Calu3 (cell line): ENCODE measurements at regions not wholly inside any gene's neighbourhood (a gene's known extent, or its start where the extent isn't known, plus 50 kb on each side); places are given as distances from the start of the nearest gene placed in this dataset.

Experiments used
- BruUV-seq: library from RNA; stranded (reverse); fragments of 400-500 nt; replicated peaks from 2 replicates; lab custom pipeline; 2021; lab: Mats Ljungman, UMichigan
- CTCF ChIA-PET: fragments of 300-600 bp; sonication (Branson Sonifier 250); formaldehyde crosslinking; loops from one replicate; lab custom pipeline; 2022; ENCODE audit warnings: antibody characterized with exemption; lab: Charles Lee
- DNase-seq: peaks from one replicate; pipeline ENCODE4 v3.0.0; 2022
- H3K27ac Mint-ChIP-seq: one replicate; pipeline ENCODE4 v1.8.0; 2022; ENCODE audit warnings: mixed read lengths; ENCODE audit not compliant: unreplicated experiment
- H3K27me3 Mint-ChIP-seq: one replicate; pipeline ENCODE4 v1.8.0; 2022; ENCODE audit warnings: mixed read lengths; ENCODE audit not compliant: unreplicated experiment
- H3K36me3 Mint-ChIP-seq: one replicate; pipeline ENCODE4 v1.8.0; 2022; ENCODE audit warnings: mild to moderate bottlenecking, moderate library complexity, mixed read lengths; ENCODE audit not compliant: insufficient read depth, unreplicated experiment
- H3K4me1 Mint-ChIP-seq: one replicate; pipeline ENCODE4 v1.8.0; 2022; ENCODE audit warnings: mild to moderate bottlenecking, low read depth, mixed read lengths; ENCODE audit not compliant: unreplicated experiment
- H3K4me3 Mint-ChIP-seq: one replicate; pipeline ENCODE4 v1.8.0; 2022; ENCODE audit warnings: mild to moderate bottlenecking, low read depth, moderate library complexity, mixed read lengths; ENCODE audit not compliant: unreplicated experiment
- H3K9me3 Mint-ChIP-seq: one replicate; pipeline ENCODE4 v1.8.0; 2022; ENCODE audit warnings: low read depth, mixed read lengths; ENCODE audit not compliant: unreplicated experiment
- intact Hi-C: fragments of 100-400 bp; cut with micrococcal nuclease; formaldehyde crosslinking; loops from one replicate; pipeline ENCODE4 v1.10.0; 2022; ENCODE audit not compliant: unreplicated experiment
- TF ChIP-seq, protein P1 (sequence below): fragments of 200-600 bp; IDR thresholded peaks from one replicate; pipeline ENCODE4 v1.8.0; 2022; ENCODE audit warnings: antibody characterized with exemption; ENCODE audit not compliant: unreplicated experiment

DNA sequence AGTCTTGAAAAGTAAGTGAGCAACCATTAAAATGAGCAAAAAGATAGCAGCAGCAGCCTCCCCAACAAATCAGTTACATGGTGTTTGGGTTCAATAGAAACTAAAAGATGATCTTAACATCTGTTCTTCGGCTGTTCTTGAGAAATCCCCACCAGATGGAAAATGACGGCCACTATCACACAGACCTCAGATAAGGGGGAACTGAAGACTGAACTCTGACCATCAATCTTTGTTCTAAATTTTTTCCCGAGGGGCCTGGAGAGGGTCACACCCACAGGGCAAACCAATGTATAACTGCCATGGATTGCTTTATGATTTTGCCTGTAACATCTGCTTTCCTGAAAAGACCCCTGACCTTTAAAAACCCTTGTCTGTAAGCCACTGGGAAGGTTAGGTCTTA, 624.8 kb upstream of the KIRREL3 start:
- no peak overlapping the region for H3K27ac Mint-ChIP-seq
- no peaks in the 10 kb centered on the region for H3K27me3 Mint-ChIP-seq
- H3K9me3 Mint-ChIP-seq = peaks cover 13% of the 10 kb centered on the region
- BruUV-seq = no TSS peak
- no peaks in the 10 kb centered on the region for H3K36me3 Mint-ChIP-seq
- intact Hi-C loops = no loop called here
- DNase-seq = no peak
- H3K4me3 Mint-ChIP-seq = no peak overlapping the region
- CTCF ChIA-PET = interaction anchor here (0.6 kb wide), 1 partner anchor 414 kb away, joined by 3 read pairs; no protein-coding TSS in a partner anchor
- TF ChIP-seq, protein P1, sequence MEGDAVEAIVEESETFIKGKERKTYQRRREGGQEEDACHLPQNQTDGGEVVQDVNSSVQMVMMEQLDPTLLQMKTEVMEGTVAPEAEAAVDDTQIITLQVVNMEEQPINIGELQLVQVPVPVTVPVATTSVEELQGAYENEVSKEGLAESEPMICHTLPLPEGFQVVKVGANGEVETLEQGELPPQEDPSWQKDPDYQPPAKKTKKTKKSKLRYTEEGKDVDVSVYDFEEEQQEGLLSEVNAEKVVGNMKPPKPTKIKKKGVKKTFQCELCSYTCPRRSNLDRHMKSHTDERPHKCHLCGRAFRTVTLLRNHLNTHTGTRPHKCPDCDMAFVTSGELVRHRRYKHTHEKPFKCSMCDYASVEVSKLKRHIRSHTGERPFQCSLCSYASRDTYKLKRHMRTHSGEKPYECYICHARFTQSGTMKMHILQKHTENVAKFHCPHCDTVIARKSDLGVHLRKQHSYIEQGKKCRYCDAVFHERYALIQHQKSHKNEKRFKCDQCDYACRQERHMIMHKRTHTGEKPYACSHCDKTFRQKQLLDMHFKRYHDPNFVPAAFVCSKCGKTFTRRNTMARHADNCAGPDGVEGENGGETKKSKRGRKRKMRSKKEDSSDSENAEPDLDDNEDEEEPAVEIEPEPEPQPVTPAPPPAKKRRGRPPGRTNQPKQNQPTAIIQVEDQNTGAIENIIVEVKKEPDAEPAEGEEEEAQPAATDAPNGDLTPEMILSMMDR = no peak
- H3K4me1 Mint-ChIP-seq = no peaks in the 10 kb centered on the region

DNA sequence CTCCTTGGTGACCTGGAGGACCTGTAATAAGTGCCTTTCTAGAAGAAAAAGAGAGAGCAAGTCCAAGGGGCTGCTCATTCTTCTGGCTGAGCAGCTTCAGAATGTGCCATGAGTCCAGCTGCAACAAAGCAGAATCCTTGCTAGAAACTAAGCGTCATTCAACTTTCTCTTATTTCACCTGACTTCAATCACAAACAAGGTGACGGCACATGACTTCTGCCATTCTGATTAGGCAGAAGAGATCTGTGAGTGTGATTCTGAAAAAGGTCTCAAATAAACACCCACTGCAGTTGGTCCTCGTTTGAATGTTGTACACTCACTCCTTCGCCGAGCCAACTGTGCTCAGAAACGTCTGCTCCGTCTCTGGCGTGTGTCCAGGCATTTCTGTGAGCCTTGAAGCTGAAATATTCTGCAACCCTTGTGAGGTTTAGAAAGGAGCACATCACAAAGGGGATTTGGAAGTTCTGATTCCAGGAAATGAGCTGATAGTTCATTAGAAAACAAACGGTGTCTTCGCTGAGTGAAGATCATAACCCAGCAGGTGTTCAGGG, 623.8 kb upstream of the KIRREL3 start:
- TF ChIP-seq, protein P1 = no peak
- BruUV-seq = no TSS peak
- no peak for DNase-seq
- CTCF ChIA-PET = no interaction called here
- no peak overlapping the region for H3K27ac Mint-ChIP-seq
- peaks cover 11% of the 10 kb centered on the region for H3K9me3 Mint-ChIP-seq
- no peaks in the 10 kb centered on the region for H3K36me3 Mint-ChIP-seq
- no peaks in the 10 kb centered on the region for H3K4me1 Mint-ChIP-seq
- no peak overlapping the region for H3K4me3 Mint-ChIP-seq
- intact Hi-C loops = no loop called here
- H3K27me3 Mint-ChIP-seq = no peaks in the 10 kb centered on the region

DNA sequence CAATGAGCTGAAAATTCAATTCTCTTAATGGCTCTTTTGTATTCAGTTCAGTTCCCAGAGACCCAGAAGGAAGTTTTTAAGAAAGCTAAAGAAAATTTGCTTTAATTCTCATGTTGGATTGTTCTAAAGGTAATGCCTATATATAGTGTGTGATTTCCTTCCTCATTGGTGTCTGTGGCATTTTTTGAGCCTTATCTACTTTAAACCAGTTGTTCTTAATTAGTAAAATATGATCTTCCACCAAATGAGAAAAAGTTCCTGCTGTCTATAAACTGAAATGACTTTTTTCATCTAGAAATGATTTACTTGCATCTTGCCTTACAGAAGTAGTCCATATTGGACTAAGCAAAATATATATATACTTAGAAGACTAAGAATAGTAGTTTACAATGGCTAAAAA, 622.1 kb upstream of the KIRREL3 start:
- CTCF ChIA-PET = no interaction called here
- Mint-ChIP-seq H3K27me3 (no peaks in the 10 kb centered on the region), H3K4me1 (no peaks in the 10 kb centered on the region), H3K9me3 (peaks cover 12% of the 10 kb centered on the region), H3K4me3 (no peak overlapping the region), H3K36me3 (no peaks in the 10 kb centered on the region), H3K27ac (no peak overlapping the region)
- no peak for DNase-seq
- TF ChIP-seq, protein P1 = no peak
- intact Hi-C loops = no loop called here
- no TSS peak for BruUV-seq

DNA sequence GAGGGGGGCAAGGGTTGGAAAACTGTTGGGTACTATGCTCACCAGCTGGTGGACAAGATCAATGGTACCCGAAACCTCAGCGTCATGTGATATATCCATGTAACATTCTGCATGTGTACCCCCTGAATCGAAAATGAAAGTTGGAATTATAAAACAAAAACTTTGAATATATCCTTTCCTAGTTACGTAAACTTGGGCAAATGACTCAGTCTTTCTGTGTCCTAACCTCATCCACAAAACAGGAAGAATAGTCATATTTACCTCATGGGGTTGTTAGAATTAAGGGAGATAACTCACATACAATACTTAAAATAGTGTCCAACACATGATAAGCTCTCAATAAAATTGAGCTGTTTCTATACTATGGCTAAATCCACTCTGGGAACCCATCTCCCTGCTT, 620.1 kb upstream of the KIRREL3 start:
- DNase-seq = no peak
- H3K27me3 Mint-ChIP-seq = no peaks in the 10 kb centered on the region
- intact Hi-C loops = no loop called here
- no peak overlapping the region for H3K4me3 Mint-ChIP-seq
- CTCF ChIA-PET = no interaction called here
- no peaks in the 10 kb centered on the region for H3K36me3 Mint-ChIP-seq
- BruUV-seq = no TSS peak
- H3K27ac Mint-ChIP-seq = no peak overlapping the region
- H3K9me3 Mint-ChIP-seq = peaks cover 8% of the 10 kb centered on the region
- TF ChIP-seq, protein P1 = no peak
- H3K4me1 Mint-ChIP-seq = no peaks in the 10 kb centered on the region
